OCI-LY1 (cell line): ENCODE measurements at regions not wholly inside any gene's neighbourhood (a gene's known extent, or its start where the extent isn't known, plus 50 kb on each side); places are given as distances from the start of the nearest gene placed in this dataset.

ENCODE experiments used
- H2AFZ ChIP-seq: fragments of 200-600 bp; sonication (generic), shearing (Covaris generic); 2 replicates; pipeline ENCODE4 v1.6.0; 2014; ENCODE audit warnings: antibody characterized with exemption, mild to moderate bottlenecking, low read length
- H3F3A ChIP-seq: fragments of 200-600 bp; sonication (generic), shearing (Covaris generic); 2 replicates; pipeline ENCODE4 v1.6.0; 2014; ENCODE audit warnings: mild to moderate bottlenecking, antibody characterized with exemption, low read length, moderate library complexity; ENCODE audit not compliant: insufficient read depth
- H3K27ac ChIP-seq: fragments of 200-600 bp; sonication (generic); 2 replicates; pipeline ENCODE4 v1.5.1; 2014; ENCODE audit warnings: low read length, mixed run types, mild to moderate bottlenecking, low read depth; ENCODE audit not compliant: poor library complexity, severe bottlenecking
- H3K27me3 ChIP-seq: fragments of 200-600 bp; sonication (generic); 2 replicates; pipeline ENCODE4 v1.6.0; 2014; ENCODE audit warnings: antibody characterized with exemption, mild to moderate bottlenecking, low read length, moderate library complexity; ENCODE audit not compliant: insufficient read depth
- H3K36me3 ChIP-seq: fragments of 200-600 bp; sonication (generic); 2 replicates; pipeline ENCODE4 v1.6.1; 2014; ENCODE audit warnings: mild to moderate bottlenecking, antibody characterized with exemption, low read length, moderate library complexity, mixed read lengths; ENCODE audit not compliant: insufficient read depth
- H3K4me1 ChIP-seq: fragments of 200-600 bp; sonication (generic); 2 replicates; pipeline ENCODE4 v1.5.1; 2014; ENCODE audit warnings: mild to moderate bottlenecking, low read length, moderate library complexity; ENCODE audit not compliant: insufficient read depth, severe bottlenecking
- H3K4me2 ChIP-seq: fragments of 200-600 bp; sonication (generic), shearing (Covaris generic); 2 replicates; pipeline ENCODE4 v1.6.1; 2014; ENCODE audit warnings: low read length
- H3K4me3 ChIP-seq: fragments of 200-600 bp; sonication (generic); 2 replicates; pipeline ENCODE4 v1.5.1; 2014; ENCODE audit warnings: low read length, low read depth, mild to moderate bottlenecking, mixed read lengths; ENCODE audit not compliant: poor library complexity, severe bottlenecking
- H3K79me2 ChIP-seq: fragments of 200-600 bp; shearing (Covaris generic); 2 replicates; pipeline ENCODE4 v1.6.1; 2016; ENCODE audit warnings: mixed run types, low read length, mixed read lengths; ENCODE audit not compliant: insufficient read depth
- H3K9ac ChIP-seq: fragments of 200-600 bp; sonication (generic), shearing (Covaris generic); 2 replicates; pipeline ENCODE4 v1.6.1; 2014; ENCODE audit warnings: mild to moderate bottlenecking, low read length, mixed read lengths
- H3K9me2 ChIP-seq: fragments of 200-600 bp; sonication (generic), shearing (Covaris generic); 2 replicates; pipeline ENCODE4 v1.6.1; 2014; ENCODE audit warnings: low read depth, mild to moderate bottlenecking, low read length, mixed read lengths
- H3K9me3 ChIP-seq: fragments of 200-600 bp; shearing (Covaris generic); 2 replicates; pipeline ENCODE4 v1.6.1; 2014; ENCODE audit warnings: low read length, mixed read lengths
- H4K20me1 ChIP-seq: fragments of 200-600 bp; sonication (generic), shearing (Covaris generic); 2 replicates; pipeline ENCODE4 v1.6.0; 2016; ENCODE audit warnings: mild to moderate bottlenecking, low read length; ENCODE audit not compliant: insufficient read depth
- CTCF ChIP-seq: fragments of 200-600 bp; sonication (generic), shearing (Covaris generic); IDR thresholded peaks from 2 replicates; pipeline ENCODE4 v1.5.1; 2017; ENCODE audit warnings: mild to moderate bottlenecking, antibody characterized with exemption, low read length, moderate library complexity, mixed read lengths
- EZH2 ChIP-seq: fragments of 200-600 bp; sonication (generic), shearing (Covaris generic); IDR thresholded peaks from 2 replicates; pipeline ENCODE4 v1.8.0; 2017; ENCODE audit warnings: borderline replicate concordance, mixed run types, mild to moderate bottlenecking, antibody characterized with exemption, low read length, moderate library complexity, mixed read lengths

GRCh38 chr13:55615081-55615480 lies 1525.6 kb upstream of the PRR20A start:
- Histone ChIP-seq H3F3A (no peaks in the 10 kb centered on the region), H3K36me3 (no peaks in the 10 kb centered on the region), H3K79me2 (no peaks in the 10 kb centered on the region), H3K9me2 (no peaks in the 10 kb centered on the region), H3K4me1 (no peaks in the 10 kb centered on the region), H4K20me1 (no peaks in the 10 kb centered on the region), H3K27me3 (no peaks in the 10 kb centered on the region), H3K27ac (no peak overlapping the region), H2AFZ (no peak overlapping the region), H3K4me3 (no peak overlapping the region), H3K9ac (no peak overlapping the region), H3K4me2 (no peak overlapping the region), H3K9me3 (no peaks in the 10 kb centered on the region)
- TF ChIP-seq CTCF (no peak), EZH2 (no peak)

- no peaks in the 10 kb centered on the region for H3K36me3 ChIP-seq
- TF ChIP-seq CTCF = no peak
- no peak for TF ChIP-seq EZH2
Measured at GRCh38 chr13:55617241-55617640, 1523.5 kb upstream of the PRR20A start.

GRCh38 chr13:55627221-55627620 lies 1513.5 kb upstream of the PRR20A start:
- Histone ChIP-seq H3K27me3 (no peaks in the 10 kb centered on the region), H3F3A (no peaks in the 10 kb centered on the region), H3K9ac (no peak overlapping the region), H4K20me1 (no peaks in the 10 kb centered on the region), H3K9me3 (no peaks in the 10 kb centered on the region), H2AFZ (no peak overlapping the region), H3K4me2 (no peak overlapping the region), H3K4me3 (no peak overlapping the region), H3K4me1 (no peaks in the 10 kb centered on the region), H3K27ac (no peak overlapping the region), H3K9me2 (no peaks in the 10 kb centered on the region), H3K79me2 (no peaks in the 10 kb centered on the region), H3K36me3 (no peaks in the 10 kb centered on the region)
- TF ChIP-seq EZH2 = no peak
- no peak for TF ChIP-seq CTCF

More at GRCh38 chr13:55617241-55617640, 1523.5 kb upstream of the PRR20A start:
- no peak overlapping the region for H2AFZ ChIP-seq
- no peaks in the 10 kb centered on the region for H3K27me3 ChIP-seq
- H3K4me1 ChIP-seq = no peaks in the 10 kb centered on the region
- H3K9me3 ChIP-seq = no peaks in the 10 kb centered on the region
- no peaks in the 10 kb centered on the region for H4K20me1 ChIP-seq
- no peak overlapping the region for H3K27ac ChIP-seq
- no peaks in the 10 kb centered on the region for H3K79me2 ChIP-seq
- H3K4me3 ChIP-seq = no peak overlapping the region
- H3K4me2 ChIP-seq = no peak overlapping the region
- H3F3A ChIP-seq = no peaks in the 10 kb centered on the region
- H3K9me2 ChIP-seq = no peaks in the 10 kb centered on the region
- no peak overlapping the region for H3K9ac ChIP-seq
